ENCODE measurements at regions not wholly inside any gene's neighbourhood (a gene's known extent, or its start where the extent isn't known, plus 50 kb on each side); places are given as distances from the start of the nearest gene placed in this dataset.

GRCh38 chr5:89045216-89045615 is 162.2 kb upstream of the MEF2C start:
- Histone ChIP-seq H4K20me1 (ENCODE audit: low read depth, low read length) (no peaks in the 10 kb centered on the region), H2AFZ (ENCODE audit: low read depth, low read length, severe bottlenecking) (no peak overlapping the region), H3K36me3 (ENCODE audit: low read length) (no peaks in the 10 kb centered on the region), H3K4me2 (ENCODE audit: low read depth, low read length, poor library complexity, severe bottlenecking) (no peak overlapping the region), H3K9ac (ENCODE audit: low read length) (no peak overlapping the region), H3K4me3 (ENCODE audit: insufficient read depth, low read length, poor library complexity, severe bottlenecking) (no peak overlapping the region), H3K9me2 (replicated peaks; ENCODE audit: insufficient read depth, low read length) (no peaks in the 10 kb centered on the region), H3K27ac (ENCODE audit: low read depth, low read length) (no peak overlapping the region), H3K27me3 (ENCODE audit: low read length) (no peaks in the 10 kb centered on the region), H3K9me3 (ENCODE audit: insufficient read depth, low read length) (no peaks in the 10 kb centered on the region), H3F3A (ENCODE audit: insufficient read depth) (no peaks in the 10 kb centered on the region), H3K79me2 (ENCODE audit: insufficient read depth, low read length) (no peaks in the 10 kb centered on the region)
- no peak for TF ChIP-seq EZH2phosphoT487 (conservative IDR thresholded peaks at IDR 0.05; ENCODE audit: low read length)
- TF ChIP-seq, protein P1, sequence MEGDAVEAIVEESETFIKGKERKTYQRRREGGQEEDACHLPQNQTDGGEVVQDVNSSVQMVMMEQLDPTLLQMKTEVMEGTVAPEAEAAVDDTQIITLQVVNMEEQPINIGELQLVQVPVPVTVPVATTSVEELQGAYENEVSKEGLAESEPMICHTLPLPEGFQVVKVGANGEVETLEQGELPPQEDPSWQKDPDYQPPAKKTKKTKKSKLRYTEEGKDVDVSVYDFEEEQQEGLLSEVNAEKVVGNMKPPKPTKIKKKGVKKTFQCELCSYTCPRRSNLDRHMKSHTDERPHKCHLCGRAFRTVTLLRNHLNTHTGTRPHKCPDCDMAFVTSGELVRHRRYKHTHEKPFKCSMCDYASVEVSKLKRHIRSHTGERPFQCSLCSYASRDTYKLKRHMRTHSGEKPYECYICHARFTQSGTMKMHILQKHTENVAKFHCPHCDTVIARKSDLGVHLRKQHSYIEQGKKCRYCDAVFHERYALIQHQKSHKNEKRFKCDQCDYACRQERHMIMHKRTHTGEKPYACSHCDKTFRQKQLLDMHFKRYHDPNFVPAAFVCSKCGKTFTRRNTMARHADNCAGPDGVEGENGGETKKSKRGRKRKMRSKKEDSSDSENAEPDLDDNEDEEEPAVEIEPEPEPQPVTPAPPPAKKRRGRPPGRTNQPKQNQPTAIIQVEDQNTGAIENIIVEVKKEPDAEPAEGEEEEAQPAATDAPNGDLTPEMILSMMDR (IDR thresholded peaks at IDR 0.05; ENCODE audit: insufficient read depth, low read length, poor library complexity, severe bottlenecking): no peak

DNA sequence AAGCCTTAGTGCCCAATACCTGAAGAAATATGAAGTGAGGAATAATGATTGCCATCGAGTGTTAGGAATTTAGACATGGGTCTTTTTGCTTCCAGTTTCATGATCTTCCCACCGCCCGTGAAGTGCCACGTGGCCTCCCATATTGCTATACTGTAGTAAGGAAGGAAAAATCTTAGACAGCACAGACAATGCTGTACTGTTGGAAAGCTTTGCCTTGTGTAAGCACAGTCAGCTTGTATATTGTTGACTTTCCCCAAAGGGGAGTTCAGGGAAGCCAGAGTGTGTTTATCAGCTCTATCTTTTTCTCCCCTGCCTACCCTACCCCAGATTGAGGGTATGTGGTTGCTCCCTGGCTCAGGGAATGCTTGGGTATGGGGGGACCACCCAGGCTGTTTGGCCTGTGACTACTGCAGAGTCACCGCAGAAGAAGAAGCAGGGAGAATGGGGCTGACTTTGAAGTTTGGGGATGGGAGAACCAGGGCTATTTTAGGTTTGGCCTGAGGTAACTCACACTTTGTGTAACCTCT is 161.8 kb upstream of the MEF2C start:
- H3F3A ChIP-seq (ENCODE audit: insufficient read depth): no peaks in the 10 kb centered on the region
- no peak overlapping the region for H3K4me3 ChIP-seq (ENCODE audit: insufficient read depth, low read length, poor library complexity, severe bottlenecking)
- H3K9ac ChIP-seq (ENCODE audit: low read length): no peak overlapping the region
- H3K9me2 ChIP-seq (replicated peaks; ENCODE audit: insufficient read depth, low read length): no peaks in the 10 kb centered on the region
- no peaks in the 10 kb centered on the region for H4K20me1 ChIP-seq (ENCODE audit: low read depth, low read length)
- TF ChIP-seq, protein P1 (IDR thresholded peaks at IDR 0.05; ENCODE audit: insufficient read depth, low read length, poor library complexity, severe bottlenecking): no peak
- TF ChIP-seq EZH2phosphoT487 (conservative IDR thresholded peaks at IDR 0.05; ENCODE audit: low read length): no peak
- H3K27ac ChIP-seq (ENCODE audit: low read depth, low read length): no peak overlapping the region
- no peak overlapping the region for H3K4me2 ChIP-seq (ENCODE audit: low read depth, low read length, poor library complexity, severe bottlenecking)
- no peak overlapping the region for H2AFZ ChIP-seq (ENCODE audit: low read depth, low read length, severe bottlenecking)
- H3K36me3 ChIP-seq (ENCODE audit: low read length): no peaks in the 10 kb centered on the region
- no peaks in the 10 kb centered on the region for H3K9me3 ChIP-seq (ENCODE audit: insufficient read depth, low read length)
- no peaks in the 10 kb centered on the region for H3K27me3 ChIP-seq (ENCODE audit: low read length)
- H3K79me2 ChIP-seq (ENCODE audit: insufficient read depth, low read length): no peaks in the 10 kb centered on the region

- no peak for TF ChIP-seq EZH2phosphoT487 (conservative IDR thresholded peaks at IDR 0.05; ENCODE audit: low read length)
- TF ChIP-seq, protein P1 (IDR thresholded peaks at IDR 0.05; ENCODE audit: insufficient read depth, low read length, poor library complexity, severe bottlenecking): no peak
- Histone ChIP-seq H3K9me2 (replicated peaks; ENCODE audit: insufficient read depth, low read length) (no peaks in the 10 kb centered on the region), H4K20me1 (ENCODE audit: low read depth, low read length) (no peaks in the 10 kb centered on the region), H3K4me2 (ENCODE audit: low read depth, low read length, poor library complexity, severe bottlenecking) (no peak overlapping the region), H3K27me3 (ENCODE audit: low read length) (no peaks in the 10 kb centered on the region), H3F3A (ENCODE audit: insufficient read depth) (no peaks in the 10 kb centered on the region), H3K79me2 (ENCODE audit: insufficient read depth, low read length) (no peaks in the 10 kb centered on the region), H2AFZ (ENCODE audit: low read depth, low read length, severe bottlenecking) (no peak overlapping the region), H3K9me3 (ENCODE audit: insufficient read depth, low read length) (no peaks in the 10 kb centered on the region), H3K36me3 (ENCODE audit: low read length) (no peaks in the 10 kb centered on the region), H3K27ac (ENCODE audit: low read depth, low read length) (no peak overlapping the region), H3K9ac (ENCODE audit: low read length) (no peak overlapping the region), H3K4me3 (ENCODE audit: insufficient read depth, low read length, poor library complexity, severe bottlenecking) (no peak overlapping the region)
These were observed 160.7 kb upstream of the MEF2C start for GRCh38 chr5:89043676-89044075.

Measured in SU-DHL-6 (cell line).